ENCODE measurements at regions not wholly inside any gene's neighbourhood (a gene's known extent, or its start where the extent isn't known, plus 50 kb on each side); places are given as distances from the start of the nearest gene placed in this dataset.

DNA sequence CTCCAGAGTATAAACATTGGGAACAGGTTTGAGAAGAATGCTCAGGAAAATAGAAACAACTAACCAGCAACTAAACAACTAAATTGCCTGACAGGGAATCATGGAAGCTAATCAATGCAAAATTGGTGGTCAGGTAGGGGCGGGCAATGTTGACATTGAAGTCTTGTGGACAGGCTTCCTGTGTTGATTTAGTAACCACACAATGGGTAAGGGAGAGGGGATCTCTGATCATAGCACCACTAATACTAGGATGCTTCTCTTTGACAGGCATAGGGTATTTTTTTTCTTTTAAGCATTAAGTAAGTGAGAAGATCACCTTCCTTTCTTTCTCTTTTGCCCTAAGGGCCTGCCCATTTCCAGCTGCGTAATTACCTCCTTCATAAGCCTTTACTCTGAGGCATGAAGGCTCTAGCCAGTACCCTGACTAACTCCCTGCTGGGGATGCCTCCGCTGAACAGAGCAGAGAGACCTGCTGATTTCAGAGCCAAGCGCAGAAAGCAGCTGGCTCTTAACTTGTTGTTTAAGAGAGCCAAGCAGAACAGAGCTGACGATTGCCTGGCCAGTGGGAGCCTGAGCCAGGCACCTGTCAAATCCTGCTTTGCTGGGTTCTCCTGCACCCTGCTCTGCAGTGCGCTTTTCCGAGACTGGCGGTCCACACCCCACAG, 118.7 kb downstream of the BMP2 start:
- no peak overlapping the region for H4K91ac ChIP-seq (ENCODE audit: low read length)
- H3K23ac ChIP-seq (ENCODE audit: low read length in 2 of 2) = no peak overlapping the region
- H3K27ac ChIP-seq (ENCODE audit: low read length, poor library complexity, severe bottlenecking) = no peak overlapping the region
- no peak overlapping the region for H2BK5ac ChIP-seq (ENCODE audit: low read depth, low read length, poor library complexity, severe bottlenecking)
- H3K79me1 ChIP-seq (replicated peaks; ENCODE audit: low read length, poor library complexity, severe bottlenecking) = no peaks in the 10 kb centered on the region
- no peak overlapping the region for H3K14ac ChIP-seq (ENCODE audit: low read length in 2 of 2)
- no peak overlapping the region for H3K4ac ChIP-seq (ENCODE audit: low read depth in 1 of 2, low read length in 2 of 2)
- H3K9ac ChIP-seq (ENCODE audit: low read length) = no peak overlapping the region
- H3K27me3 ChIP-seq (ENCODE audit: control insufficient read depth in 1 of 2, insufficient read depth in 1 of 2, low read length in 2 of 2) = no peaks in the 10 kb centered on the region
- no peak overlapping the region for H2BK12ac ChIP-seq (ENCODE audit: low read length in 2 of 2)
- no peak overlapping the region for H3K18ac ChIP-seq (ENCODE audit: low read depth in 1 of 2, low read length in 2 of 2)
- peaks cover 2% of the 10 kb centered on the region for H3K9me3 ChIP-seq (ENCODE audit: control insufficient read depth, low read length)
- no peak overlapping the region for H2BK15ac ChIP-seq (ENCODE audit: low read depth, poor library complexity, severe bottlenecking)
- no peak overlapping the region for H2AK5ac ChIP-seq (ENCODE audit: low read length, severe bottlenecking)
- no peak overlapping the region for H2AFZ ChIP-seq (ENCODE audit: low read depth, low read length)
- no peak overlapping the region for H3K4me3 ChIP-seq (ENCODE audit: insufficient read depth in 1 of 2, low read depth in 1 of 2, low read length in 2 of 2)
- 78% methylated on average over 8 of the region's 8 CpGs for WGBS
- no peaks in the 10 kb centered on the region for H3K36me3 ChIP-seq (ENCODE audit: control insufficient read depth in 1 of 2, insufficient read depth in 2 of 2, low read depth in 1 of 2, low read length in 2 of 2)
- peak overlapping the region; percentile 14 for H3K4me2 ChIP-seq (ENCODE audit: low read length, poor library complexity, severe bottlenecking)
- no peak for DNase-seq
- H2BK120ac ChIP-seq (ENCODE audit: low read depth, low read length) = no peak overlapping the region
- H3K4me1 ChIP-seq (ENCODE audit: control insufficient read depth, insufficient read depth, low read depth, low read length) = no peaks in the 10 kb centered on the region
- no peak overlapping the region for H4K8ac ChIP-seq (ENCODE audit: low read length)

DNA sequence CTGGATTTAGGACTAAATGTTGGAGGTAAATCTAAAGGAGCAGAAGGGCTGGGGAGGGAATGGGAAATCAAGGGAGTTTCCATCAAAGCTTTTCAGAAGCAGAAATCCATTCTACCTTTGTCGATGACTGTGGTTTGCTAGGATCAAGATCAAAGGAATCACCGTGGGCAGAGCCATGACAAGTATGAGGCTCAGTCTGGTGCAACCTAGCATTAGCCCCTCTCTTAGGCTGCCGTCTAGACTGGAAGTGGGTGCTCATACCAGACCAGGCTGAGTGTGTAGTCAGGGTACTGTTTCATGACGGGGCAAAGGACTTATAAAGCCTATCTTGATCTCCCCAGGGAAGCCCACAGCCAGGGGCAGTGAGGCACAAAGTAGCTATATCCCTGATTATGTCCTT, 120.5 kb downstream of the BMP2 start:
- no peak for DNase-seq
- Histone ChIP-seq H3K27ac (ENCODE audit: low read length, poor library complexity, severe bottlenecking) (no peak overlapping the region), H3K4me1 (ENCODE audit: control insufficient read depth, insufficient read depth, low read depth, low read length) (no peaks in the 10 kb centered on the region), H2AFZ (ENCODE audit: low read depth, low read length) (no peak overlapping the region), H3K9ac (ENCODE audit: low read length) (no peak overlapping the region), H2BK5ac (ENCODE audit: low read depth, low read length, poor library complexity, severe bottlenecking) (no peak overlapping the region), H3K36me3 (ENCODE audit: control insufficient read depth in 1 of 2, insufficient read depth in 2 of 2, low read depth in 1 of 2, low read length in 2 of 2) (no peaks in the 10 kb centered on the region), H2BK15ac (ENCODE audit: low read depth, poor library complexity, severe bottlenecking) (no peak overlapping the region), H4K91ac (ENCODE audit: low read length) (no peak overlapping the region), H2AK5ac (ENCODE audit: low read length, severe bottlenecking) (no peak overlapping the region), H2BK120ac (ENCODE audit: low read depth, low read length) (no peak overlapping the region), H3K18ac (ENCODE audit: low read depth in 1 of 2, low read length in 2 of 2) (no peak overlapping the region), H3K27me3 (ENCODE audit: control insufficient read depth in 1 of 2, insufficient read depth in 1 of 2, low read length in 2 of 2) (no peaks in the 10 kb centered on the region), H3K23ac (ENCODE audit: low read length in 2 of 2) (no peak overlapping the region), H2BK12ac (ENCODE audit: low read length in 2 of 2) (no peak overlapping the region), H4K8ac (ENCODE audit: low read length) (no peak overlapping the region), H3K14ac (ENCODE audit: low read length in 2 of 2) (no peak overlapping the region), H3K79me1 (replicated peaks; ENCODE audit: low read length, poor library complexity, severe bottlenecking) (no peaks in the 10 kb centered on the region), H3K4ac (ENCODE audit: low read depth in 1 of 2, low read length in 2 of 2) (no peak overlapping the region), H3K4me3 (ENCODE audit: insufficient read depth in 1 of 2, low read depth in 1 of 2, low read length in 2 of 2) (no peak overlapping the region), H3K9me3 (ENCODE audit: control insufficient read depth, low read length) (peaks cover 2% of the 10 kb centered on the region), H3K4me2 (ENCODE audit: low read length, poor library complexity, severe bottlenecking) (no peak overlapping the region)
- WGBS = 61% methylated on average over 4 of the region's 4 CpGs

GRCh38 chr20:6888736-6889395, 121.4 kb downstream of the BMP2 start:
- H2AK5ac ChIP-seq (ENCODE audit: low read length, severe bottlenecking) = no peak overlapping the region
- H3K27me3 ChIP-seq (ENCODE audit: control insufficient read depth in 1 of 2, insufficient read depth in 1 of 2, low read length in 2 of 2) = peaks cover 0 to 3% of the 10 kb centered on the region in 2 experiments
- H2BK120ac ChIP-seq (ENCODE audit: low read depth, low read length) = no peak overlapping the region
- no peak overlapping the region for H2AFZ ChIP-seq (ENCODE audit: low read depth, low read length)
- H3K79me1 ChIP-seq (replicated peaks; ENCODE audit: low read length, poor library complexity, severe bottlenecking) = no peaks in the 10 kb centered on the region
- no peaks in the 10 kb centered on the region for H3K4me1 ChIP-seq (ENCODE audit: control insufficient read depth, insufficient read depth, low read depth, low read length)
- peaks cover 2% of the 10 kb centered on the region for H3K9me3 ChIP-seq (ENCODE audit: control insufficient read depth, low read length)
- H3K4me3 ChIP-seq (ENCODE audit: insufficient read depth in 1 of 2, low read depth in 1 of 2, low read length in 2 of 2) = no peak overlapping the region
- H3K14ac ChIP-seq (ENCODE audit: low read length in 2 of 2) = no peak overlapping the region
- H3K4ac ChIP-seq (ENCODE audit: low read depth in 1 of 2, low read length in 2 of 2) = no peak overlapping the region
- no peak overlapping the region for H2BK15ac ChIP-seq (ENCODE audit: low read depth, poor library complexity, severe bottlenecking)
- H3K23ac ChIP-seq (ENCODE audit: low read length in 2 of 2) = no peak overlapping the region
- H2BK5ac ChIP-seq (ENCODE audit: low read depth, low read length, poor library complexity, severe bottlenecking) = no peak overlapping the region
- H3K36me3 ChIP-seq (ENCODE audit: control insufficient read depth in 1 of 2, insufficient read depth in 2 of 2, low read depth in 1 of 2, low read length in 2 of 2) = no peaks in the 10 kb centered on the region
- DNase-seq = no peak
- H2BK12ac ChIP-seq (ENCODE audit: low read length in 2 of 2) = no peak overlapping the region
- no peak overlapping the region for H4K8ac ChIP-seq (ENCODE audit: low read length)
- WGBS = 83% methylated on average over 1 of the region's 4 CpGs
- no peak overlapping the region for H4K91ac ChIP-seq (ENCODE audit: low read length)
- H3K27ac ChIP-seq (ENCODE audit: low read length, poor library complexity, severe bottlenecking) = no peak overlapping the region
- no peak overlapping the region for H3K9ac ChIP-seq (ENCODE audit: low read length)
- H3K4me2 ChIP-seq (ENCODE audit: low read length, poor library complexity, severe bottlenecking) = no peak overlapping the region
- no peak overlapping the region for H3K18ac ChIP-seq (ENCODE audit: low read depth in 1 of 2, low read length in 2 of 2)

DNA sequence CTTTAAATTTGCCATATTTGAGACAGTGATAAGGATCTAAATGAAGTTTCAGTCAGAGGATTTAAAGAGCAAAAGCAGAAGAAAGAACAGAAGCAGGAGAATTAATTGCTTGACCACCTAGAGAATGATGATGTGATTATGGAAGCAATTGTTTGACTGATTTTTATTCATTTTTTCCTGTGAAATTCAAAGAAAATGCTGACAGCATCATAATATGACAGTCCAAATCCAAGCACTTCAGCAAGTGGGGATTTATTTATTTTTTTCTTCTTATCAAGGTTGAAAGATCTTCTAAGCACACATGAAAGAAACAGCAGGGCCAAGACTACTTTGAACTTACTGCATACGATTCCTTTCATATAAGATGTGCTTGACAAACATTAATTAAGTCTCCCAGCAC, 125.2 kb downstream of the BMP2 start:
- no peaks in the 10 kb centered on the region for H3K36me3 ChIP-seq (ENCODE audit: control insufficient read depth in 1 of 2, insufficient read depth in 2 of 2, low read depth in 1 of 2, low read length in 2 of 2)

More for the DNA sequence above, 125.2 kb downstream of the BMP2 start:
- Histone ChIP-seq H4K8ac (ENCODE audit: low read length) (no peak overlapping the region), H2BK15ac (ENCODE audit: low read depth, poor library complexity, severe bottlenecking) (no peak overlapping the region), H3K79me1 (replicated peaks; ENCODE audit: low read length, poor library complexity, severe bottlenecking) (no peaks in the 10 kb centered on the region), H2AFZ (ENCODE audit: low read depth, low read length) (no peak overlapping the region), H3K27ac (ENCODE audit: low read length, poor library complexity, severe bottlenecking) (no peak overlapping the region), H3K4me2 (ENCODE audit: low read length, poor library complexity, severe bottlenecking) (no peak overlapping the region), H2BK12ac (ENCODE audit: low read length in 2 of 2) (no peak overlapping the region), H4K91ac (ENCODE audit: low read length) (no peak overlapping the region), H2AK5ac (ENCODE audit: low read length, severe bottlenecking) (no peak overlapping the region), H3K4me1 (ENCODE audit: control insufficient read depth, insufficient read depth, low read depth, low read length) (no peaks in the 10 kb centered on the region), H3K27me3 (ENCODE audit: control insufficient read depth in 1 of 2, insufficient read depth in 1 of 2, low read length in 2 of 2) (peaks cover 0 to 3% of the 10 kb centered on the region in 2 experiments), H3K9me3 (ENCODE audit: control insufficient read depth, low read length) (peaks cover 2% of the 10 kb centered on the region), H3K18ac (ENCODE audit: low read depth in 1 of 2, low read length in 2 of 2) (no peak overlapping the region), H3K4me3 (ENCODE audit: insufficient read depth in 1 of 2, low read depth in 1 of 2, low read length in 2 of 2) (no peak overlapping the region), H2BK5ac (ENCODE audit: low read depth, low read length, poor library complexity, severe bottlenecking) (no peak overlapping the region), H3K23ac (ENCODE audit: low read length in 2 of 2) (no peak overlapping the region), H3K14ac (ENCODE audit: low read length in 2 of 2) (no peak overlapping the region), H3K4ac (ENCODE audit: low read depth in 1 of 2, low read length in 2 of 2) (no peak overlapping the region), H2BK120ac (ENCODE audit: low read depth, low read length) (no peak overlapping the region), H3K9ac (ENCODE audit: low read length) (no peak overlapping the region)
- no CpG with 5 or more reads among the region's 1 CpG for WGBS
- no peak for DNase-seq
